ENCODE measurements at regions not wholly inside any gene's neighbourhood (a gene's known extent, or its start where the extent isn't known, plus 50 kb on each side); places are given as distances from the start of the nearest gene placed in this dataset.

DNA sequence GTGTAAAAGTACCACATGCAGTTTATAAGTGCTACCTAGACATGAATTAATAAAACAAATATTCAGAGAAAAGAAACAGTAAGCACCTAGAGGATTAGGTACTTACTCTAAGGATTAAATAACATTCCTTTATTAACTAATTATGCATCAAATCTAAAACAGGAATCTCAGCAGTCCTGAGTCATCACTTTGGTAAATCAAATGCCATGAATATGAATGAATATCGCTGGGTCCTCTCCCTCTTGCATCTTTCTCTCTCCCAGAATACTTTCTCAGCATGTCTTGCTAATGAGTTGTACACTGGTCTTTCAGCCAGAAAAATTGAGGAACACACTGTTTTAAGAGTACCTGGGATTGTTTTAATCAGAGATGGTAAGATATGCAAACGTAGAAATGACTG lies 225.5 kb upstream of the NFE2L3 start:
- no peak for DNase-seq (ENCODE audit: low spot score)

- DNase-seq (ENCODE audit: low spot score): no peak
Measured at GRCh38 chr7:25926891-25927625, 224.9 kb upstream of the NFE2L3 start.

DNA sequence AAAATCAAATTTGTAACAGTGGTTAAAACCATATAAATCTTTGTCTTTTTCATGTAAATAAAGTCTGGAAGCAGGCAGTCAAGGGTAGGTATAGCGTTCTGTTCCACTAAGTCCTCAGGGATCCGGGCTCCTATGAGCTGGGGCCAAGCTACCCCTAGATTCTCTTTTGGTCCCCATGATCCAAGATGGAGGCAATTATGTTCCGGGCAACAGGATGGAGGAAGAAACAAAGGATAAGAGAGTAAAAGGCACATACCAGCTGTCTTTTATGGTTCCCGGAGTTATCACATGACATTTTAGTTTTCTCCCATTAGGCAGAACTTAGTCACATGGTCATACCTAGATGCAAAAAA lies 224.4 kb upstream of the NFE2L3 start:
- DNase-seq (ENCODE audit: low spot score): no peak

- no peak for DNase-seq (ENCODE audit: low spot score)
Measured at GRCh38 chr7:25928549-25929330, 223.3 kb upstream of the NFE2L3 start.

DNA sequence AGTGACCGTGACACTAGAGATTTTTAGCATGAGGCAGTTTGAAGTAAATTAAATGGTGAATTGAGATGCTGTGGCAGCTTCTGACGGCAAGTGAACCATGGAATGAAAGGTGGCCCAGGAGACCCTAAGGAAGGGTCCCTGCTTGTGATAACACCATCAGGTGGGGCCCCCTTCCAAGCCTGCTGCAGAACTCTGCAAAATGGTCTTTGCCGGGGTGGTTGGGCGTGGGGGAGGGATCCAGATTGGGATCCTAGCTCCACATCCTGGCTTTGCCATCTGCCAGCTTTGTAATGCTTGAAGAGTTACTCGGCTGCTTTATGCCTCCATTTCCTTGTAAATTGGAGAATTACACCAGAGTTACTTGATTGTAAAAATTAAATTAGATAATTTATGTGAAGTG lies 222.6 kb upstream of the NFE2L3 start:
- DNase-seq (ENCODE audit: low spot score): no peak

GRCh38 chr7:25930492-25931048 lies 221.4 kb upstream of the NFE2L3 start:
- no peak for DNase-seq (ENCODE audit: low spot score)

- no peak for DNase-seq (ENCODE audit: low spot score)
Measured at GRCh38 chr7:25931156-25931555, 220.8 kb upstream of the NFE2L3 start.

DNA sequence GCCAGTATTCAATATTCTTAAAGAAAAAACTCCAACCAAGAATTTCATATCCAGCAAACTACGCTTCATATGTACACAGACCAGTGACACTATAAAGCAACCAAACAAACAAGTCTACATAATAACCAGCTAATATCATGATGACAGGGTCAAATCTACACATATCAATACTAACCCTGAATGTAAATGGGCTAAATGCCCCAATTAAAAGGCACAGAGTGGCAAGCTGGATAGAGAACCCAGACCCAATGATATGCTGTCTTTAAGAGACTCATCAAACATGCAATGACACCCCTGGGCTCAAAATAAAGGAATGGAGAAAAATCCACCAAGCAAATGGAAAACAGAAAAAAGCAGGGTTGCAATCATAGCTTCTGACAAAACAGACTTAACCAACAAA lies 218.1 kb upstream of the NFE2L3 start:
- no peak for DNase-seq (ENCODE audit: low spot score)

DNA sequence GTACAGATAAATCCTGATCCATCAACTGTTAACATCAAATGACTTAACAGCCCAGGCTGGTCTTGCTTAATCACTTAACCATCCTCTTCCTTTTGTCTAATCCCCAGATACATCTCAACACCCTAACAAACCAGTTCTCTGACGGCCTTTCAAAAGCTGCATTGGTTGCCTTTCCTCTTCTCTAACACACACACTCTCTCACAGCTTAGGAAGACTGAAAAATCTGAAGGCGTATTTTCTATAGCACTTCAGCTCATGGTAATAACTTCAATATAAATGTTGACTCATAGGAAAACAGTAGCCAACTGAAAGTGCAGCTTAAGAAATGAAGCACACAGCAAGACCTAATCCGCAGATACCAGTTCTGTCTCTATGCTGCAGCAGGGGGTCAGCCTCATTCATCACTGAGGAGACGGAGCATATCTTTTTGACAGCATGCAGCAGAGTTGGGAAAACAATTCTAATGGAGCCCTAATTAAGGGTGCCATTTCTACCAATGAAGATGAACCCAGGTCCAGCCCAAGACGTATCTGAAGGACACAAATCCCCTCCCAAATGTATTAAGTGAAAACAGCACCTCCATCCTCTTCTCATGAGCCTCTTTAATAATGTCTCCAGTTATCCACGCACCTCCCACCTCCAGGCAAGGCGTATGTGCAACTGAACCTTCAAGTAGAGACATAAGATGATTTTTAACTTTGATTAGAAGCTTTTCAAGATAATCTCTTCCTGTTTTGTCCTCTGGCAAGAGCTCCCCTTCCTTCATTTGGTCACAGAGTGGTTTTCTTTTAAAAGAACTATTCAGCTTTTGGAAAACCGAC lies 211.7 kb upstream of the NFE2L3 start:
- no peak for DNase-seq (ENCODE audit: low spot score)

DNA sequence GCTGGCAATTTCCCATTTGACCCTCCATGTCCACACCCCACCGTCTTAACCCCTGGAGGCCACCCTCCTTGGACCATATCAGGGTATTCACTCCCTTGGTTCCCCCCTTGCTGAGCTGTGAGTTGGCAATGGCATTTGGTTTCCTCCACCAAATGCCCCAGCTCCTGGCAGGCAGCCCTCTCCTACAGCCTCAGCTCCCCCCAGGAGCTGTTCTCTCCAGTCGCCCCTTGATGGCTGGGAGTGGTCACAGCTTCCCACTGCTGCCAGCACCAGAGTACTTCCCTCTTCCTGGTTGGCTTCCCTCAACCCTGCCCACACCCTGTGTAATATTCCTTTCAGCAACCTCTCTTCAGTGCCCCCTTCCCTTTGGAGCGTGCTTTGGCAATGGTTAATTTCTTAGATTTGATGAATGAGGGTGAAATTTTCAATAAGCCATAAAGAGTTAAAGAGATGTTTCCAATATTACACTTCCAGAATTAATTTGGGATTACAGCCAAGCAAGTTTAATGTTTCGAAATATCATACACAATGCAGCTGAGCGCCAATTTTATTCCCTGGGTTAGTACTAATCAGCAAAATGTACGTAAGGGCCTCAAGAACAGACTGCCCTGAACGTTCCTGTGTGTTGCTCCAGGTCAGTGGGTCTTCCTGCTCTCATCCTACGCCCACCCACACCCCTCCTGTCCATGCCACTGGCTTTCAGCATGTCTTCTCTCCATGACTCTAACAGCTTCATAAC lies 207.1 kb upstream of the NFE2L3 start:
- no peak for DNase-seq (ENCODE audit: low spot score)

GRCh38 chr7:25945608-25946007 lies 206.4 kb upstream of the NFE2L3 start:
- no peak for DNase-seq (ENCODE audit: low spot score)

DNA sequence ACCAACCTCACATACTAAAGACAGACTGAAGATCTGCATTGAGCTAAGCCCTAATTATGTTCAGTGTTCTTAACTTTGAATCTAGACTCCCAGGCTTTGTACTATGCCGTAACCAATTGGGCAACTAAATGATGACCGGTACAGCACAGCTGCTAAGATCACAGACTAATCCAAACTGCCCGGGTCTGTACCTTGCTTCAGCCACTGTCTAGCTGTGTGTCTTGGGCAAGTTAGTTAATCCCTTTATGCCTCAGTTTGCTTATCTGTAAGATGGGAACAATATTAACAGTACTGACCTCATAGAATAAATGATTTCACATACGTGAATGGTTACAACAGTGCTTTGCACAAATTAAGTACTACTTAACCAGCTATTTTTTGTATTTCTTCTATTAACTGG lies 205.8 kb upstream of the NFE2L3 start:
- no peak for DNase-seq (ENCODE audit: low spot score)

DNA sequence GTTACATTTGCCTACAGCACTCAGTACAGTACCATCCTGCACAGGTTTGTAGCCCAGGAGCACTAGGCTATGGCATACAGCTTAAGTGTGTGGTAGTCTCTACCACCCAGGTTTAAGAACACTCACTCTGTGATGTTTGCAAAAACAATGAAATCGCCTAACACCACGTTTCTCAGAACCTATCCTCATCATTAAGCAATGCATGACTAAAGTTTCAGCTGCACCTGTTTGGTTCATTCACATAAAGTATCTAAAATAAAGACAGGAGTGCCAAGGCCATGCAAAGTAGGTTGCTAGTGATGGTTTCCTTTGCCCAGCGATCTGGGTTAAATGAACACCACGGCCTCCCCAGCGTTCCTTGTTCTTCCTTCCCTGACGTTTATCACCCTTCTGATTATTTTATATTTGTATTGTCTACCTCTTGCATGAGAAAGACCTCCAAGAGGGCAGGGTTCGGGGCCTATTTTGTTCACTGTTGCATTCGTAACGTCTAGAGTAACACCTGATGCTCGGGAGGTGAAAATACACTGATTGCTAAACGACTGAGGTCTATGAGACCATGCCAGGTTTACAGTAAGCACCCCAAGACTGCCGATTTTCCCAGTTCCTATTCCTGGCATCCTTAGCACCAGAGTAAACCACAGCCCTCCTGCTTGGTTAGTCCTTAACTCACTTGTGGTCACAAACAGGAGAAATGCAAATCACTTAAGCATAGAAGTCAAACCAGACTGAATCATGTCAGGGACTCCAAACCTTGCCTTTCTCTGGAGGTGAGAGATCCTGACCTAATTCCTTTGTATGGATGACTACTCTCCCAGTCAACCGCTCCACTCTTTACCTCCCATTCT lies 204.1 kb upstream of the NFE2L3 start:
- DNase-seq (ENCODE audit: low spot score): peak; percentile 38

GRCh38 chr7:25949736-25950487 lies 202.1 kb upstream of the NFE2L3 start:
- DNase-seq (ENCODE audit: low spot score): peak; percentile 34

DNA sequence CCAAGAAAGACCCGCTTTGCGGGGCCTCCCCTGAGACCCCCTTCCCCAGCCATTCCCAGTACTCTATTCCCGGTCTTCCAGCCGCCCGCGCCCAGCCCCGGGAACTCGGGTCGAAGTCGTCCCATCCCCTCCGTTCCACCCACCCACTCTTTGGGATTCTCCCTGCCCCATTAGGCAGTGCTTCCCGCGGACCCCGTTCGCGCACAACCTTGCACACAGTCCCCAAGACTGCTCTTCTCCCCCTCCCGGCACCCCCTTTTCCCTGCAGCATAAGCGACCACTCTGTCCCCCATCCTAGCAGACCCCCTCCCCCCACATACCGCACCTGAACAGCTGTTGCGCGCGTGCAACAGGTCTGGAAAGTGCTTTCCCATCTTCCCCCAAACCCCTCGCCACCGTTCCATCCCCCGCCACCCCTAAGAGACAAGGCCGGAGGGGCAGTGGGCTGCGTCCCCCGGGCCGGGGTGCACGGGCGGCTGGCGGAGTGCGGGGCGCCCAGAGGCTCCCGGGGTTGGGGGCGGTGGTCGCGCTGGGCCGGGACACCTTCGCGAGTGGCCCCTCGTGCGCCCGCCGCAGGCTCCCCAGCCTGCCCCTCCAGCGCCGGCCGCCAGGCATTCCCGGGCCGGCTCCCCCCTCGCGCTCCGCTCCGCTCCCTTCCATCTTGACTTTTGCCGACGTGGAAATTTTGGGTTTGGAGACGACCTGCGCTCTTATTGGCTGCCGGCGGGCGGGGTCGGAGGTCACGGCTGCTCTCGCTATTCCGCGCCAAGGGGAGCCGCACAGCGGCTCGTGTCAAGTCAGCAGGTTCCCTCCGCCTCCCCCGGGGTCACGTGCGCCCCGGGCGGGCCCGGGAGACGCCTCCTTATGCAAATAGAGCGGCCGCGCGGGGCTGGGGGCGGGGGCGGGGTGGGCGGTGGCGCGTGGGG lies 201.2 kb upstream of the NFE2L3 start:
- peak; percentile 96 for DNase-seq (ENCODE audit: low spot score)

- DNase-seq (ENCODE audit: low spot score): no peak
Measured at GRCh38 chr7:25951414-25952260, 200.4 kb upstream of the NFE2L3 start.

DNA sequence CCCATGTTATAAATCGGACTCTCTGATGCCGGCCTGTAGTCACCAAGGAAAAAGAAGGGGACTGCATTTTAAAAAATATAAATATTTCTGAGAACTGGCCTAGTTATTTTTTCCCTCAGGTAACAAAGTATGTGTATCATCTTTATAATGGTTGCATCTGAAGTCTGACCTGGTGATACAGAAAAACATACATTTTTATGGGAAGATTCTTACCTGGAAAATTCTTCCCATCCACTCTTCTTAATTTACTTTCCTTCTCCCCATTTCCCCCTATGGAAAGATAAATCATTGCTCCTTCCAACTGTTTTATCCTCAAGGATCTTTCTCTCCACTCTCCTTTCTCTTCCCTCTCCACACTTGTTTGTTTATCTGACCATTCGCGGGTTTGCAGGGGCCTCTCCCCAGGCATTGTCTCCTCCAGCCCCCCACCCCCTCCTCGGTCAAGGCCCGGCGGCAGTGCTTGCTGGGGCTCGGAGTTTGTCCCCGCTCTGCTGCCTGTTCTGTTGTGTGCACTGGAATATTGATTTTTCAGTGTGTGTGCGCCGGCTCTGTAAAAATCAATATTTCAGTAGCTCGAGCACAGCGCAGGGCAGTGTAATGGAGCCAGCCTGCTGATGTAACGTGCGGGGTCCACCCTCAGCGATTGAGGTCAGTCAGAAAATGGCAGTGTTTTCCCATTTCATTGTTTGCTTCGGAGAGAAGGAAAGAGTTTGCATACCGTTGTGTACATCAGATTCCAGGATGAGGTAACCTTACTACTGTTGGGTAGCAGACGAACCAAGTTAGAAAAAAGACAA lies 199.5 kb upstream of the NFE2L3 start:
- no peak for DNase-seq (ENCODE audit: low spot score)

Data from germinal center (tissue), 1 donor.